Caco-2 (cell line): ENCODE measurements at regions not wholly inside any gene's neighbourhood (a gene's known extent, or its start where the extent isn't known, plus 50 kb on each side); places are given as distances from the start of the nearest gene placed in this dataset.

Experiments used
- BruUV-seq: library from RNA; stranded (reverse); fragments of 400-500 nt; replicated peaks from 2 replicates; lab custom pipeline; 2021; lab: Mats Ljungman, UMichigan
- CTCF ChIA-PET: fragments of 300-600 bp; sonication (Branson Sonifier 250); formaldehyde crosslinking; loops from one replicate; lab custom pipeline; 2022; ENCODE audit warnings: antibody characterized with exemption; lab: Charles Lee
- POLR2A ChIA-PET: fragments of 300-600 bp; sonication (Branson Sonifier 250); formaldehyde crosslinking; loops from one replicate; lab custom pipeline; 2022; ENCODE audit warnings: antibody characterized with exemption; lab: Charles Lee
- DNase-seq, 2 experiments: peaks; one replicate each; pipeline versions ENCODE4 v3.0.0 to v3.0.0-alpha.2; 2020 to 2022
- H3K27me3 ChIP-seq: replicated peaks from 2 replicates; pipeline ENCODE4 v1.6.0; 2011; ENCODE audit warnings: low read length; ENCODE audit not compliant: control insufficient read depth, insufficient read depth
- H3K36me3 ChIP-seq: 2 replicates; pipeline ENCODE4 v1.5.1; 2011; ENCODE audit warnings: low read length; ENCODE audit not compliant: control insufficient read depth, insufficient read depth
- H3K4me1 ChIP-seq: fragments of 250-450 bp; sonication (Bioruptor Pico); 2 replicates; pipeline ENCODE4 v1.5.1; 2020; ENCODE audit warnings: mild to moderate bottlenecking
- H3K4me3 ChIP-seq: 2 replicates; pipeline ENCODE4 v1.5.1; 2011; ENCODE audit warnings: low read depth, mild to moderate bottlenecking, control low read depth, low read length
- H3K9me3 ChIP-seq: fragments of 250-450 bp; sonication (Bioruptor Pico); 2 replicates; pipeline ENCODE4 v1.5.1; 2020; ENCODE audit warnings: mild to moderate bottlenecking, moderate library complexity
- H3K27ac Mint-ChIP-seq: one replicate; pipeline ENCODE4 v1.8.0; 2022; ENCODE audit warnings: mixed read lengths; ENCODE audit not compliant: unreplicated experiment
- H3K27me3 Mint-ChIP-seq: one replicate; pipeline ENCODE4 v1.8.0; 2022; ENCODE audit warnings: mixed read lengths; ENCODE audit not compliant: insufficient read depth, unreplicated experiment
- H3K36me3 Mint-ChIP-seq: one replicate; pipeline ENCODE4 v1.8.0; 2022; ENCODE audit warnings: mild to moderate bottlenecking, mixed read lengths; ENCODE audit not compliant: insufficient read depth, unreplicated experiment
- H3K4me1 Mint-ChIP-seq: one replicate; pipeline ENCODE4 v1.8.0; 2022; ENCODE audit warnings: low read depth, mixed read lengths; ENCODE audit not compliant: unreplicated experiment
- H3K4me3 Mint-ChIP-seq: one replicate; pipeline ENCODE4 v1.8.0; 2022; ENCODE audit warnings: mild to moderate bottlenecking, moderate library complexity, mixed read lengths; ENCODE audit not compliant: unreplicated experiment
- H3K9me3 Mint-ChIP-seq: one replicate; pipeline ENCODE4 v1.8.0; 2022; ENCODE audit warnings: mixed read lengths; ENCODE audit not compliant: unreplicated experiment
- intact Hi-C: fragments of 100-400 bp; cut with micrococcal nuclease; formaldehyde crosslinking; loops from one replicate; pipeline ENCODE4 v1.10.0; 2022; ENCODE audit not compliant: unreplicated experiment
- TF ChIP-seq, protein P1 (sequence below), 2 experiments: fragments of 200-600 bp in 1 of 2; IDR thresholded peaks; 1 replicate in 1 of 2; 2 replicates in 1 of 2; pipeline versions ENCODE4 v1.5.1 to v1.8.0; 2011 to 2022; ENCODE audit warnings: antibody characterized with exemption in 1 of 2, control low read depth in 1 of 2, inconsistent platforms in 1 of 2, low read depth in 1 of 2, low read length in 1 of 2, mild to moderate bottlenecking in 1 of 2, moderate library complexity in 1 of 2; ENCODE audit not compliant: insufficient read depth in 1 of 2, severe bottlenecking in 1 of 2, unreplicated experiment in 1 of 2

DNA sequence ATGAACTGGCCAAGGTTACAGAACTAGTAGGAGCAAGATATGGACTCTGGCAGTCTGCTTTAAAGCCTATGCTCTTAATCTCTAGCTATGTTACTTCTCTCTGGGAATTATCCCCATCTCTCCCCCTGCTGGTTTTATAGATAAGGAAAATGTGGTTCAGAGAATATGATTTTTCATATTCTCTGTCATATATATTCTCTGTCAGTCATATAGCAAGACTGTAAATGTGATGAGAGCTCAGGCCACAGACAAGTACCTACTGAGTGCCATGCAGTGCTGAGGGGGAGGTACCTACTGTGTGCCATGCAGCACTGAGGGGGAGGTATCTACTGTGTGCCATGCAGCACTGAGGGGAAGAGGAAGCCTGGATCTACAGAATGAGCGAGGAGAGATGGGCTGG lies 220.3 kb upstream of the FGGY start:
- H3K4me1 ChIP-seq, result no peaks in the 10 kb centered on the region
- POLR2A ChIA-PET, result no interaction called here
- Mint-ChIP-seq H3K36me3 (no peaks in the 10 kb centered on the region), H3K9me3 (no peaks in the 10 kb centered on the region), H3K4me3 (no peak overlapping the region), H3K27ac (no peak overlapping the region), H3K27me3 (no peaks in the 10 kb centered on the region), H3K4me1 (peaks cover 17% of the 10 kb centered on the region)
- CTCF ChIA-PET, result interaction anchor here (0.6 kb wide), 1 partner anchor 60 kb away, joined by 3 read pairs; no protein-coding TSS in a partner anchor
- H3K27me3 ChIP-seq, result no peaks in the 10 kb centered on the region
- no peaks in the 10 kb centered on the region for H3K9me3 ChIP-seq
- no TSS peak for BruUV-seq
- no peak for DNase-seq
- H3K36me3 ChIP-seq, result no peaks in the 10 kb centered on the region
- TF ChIP-seq, protein P1, sequence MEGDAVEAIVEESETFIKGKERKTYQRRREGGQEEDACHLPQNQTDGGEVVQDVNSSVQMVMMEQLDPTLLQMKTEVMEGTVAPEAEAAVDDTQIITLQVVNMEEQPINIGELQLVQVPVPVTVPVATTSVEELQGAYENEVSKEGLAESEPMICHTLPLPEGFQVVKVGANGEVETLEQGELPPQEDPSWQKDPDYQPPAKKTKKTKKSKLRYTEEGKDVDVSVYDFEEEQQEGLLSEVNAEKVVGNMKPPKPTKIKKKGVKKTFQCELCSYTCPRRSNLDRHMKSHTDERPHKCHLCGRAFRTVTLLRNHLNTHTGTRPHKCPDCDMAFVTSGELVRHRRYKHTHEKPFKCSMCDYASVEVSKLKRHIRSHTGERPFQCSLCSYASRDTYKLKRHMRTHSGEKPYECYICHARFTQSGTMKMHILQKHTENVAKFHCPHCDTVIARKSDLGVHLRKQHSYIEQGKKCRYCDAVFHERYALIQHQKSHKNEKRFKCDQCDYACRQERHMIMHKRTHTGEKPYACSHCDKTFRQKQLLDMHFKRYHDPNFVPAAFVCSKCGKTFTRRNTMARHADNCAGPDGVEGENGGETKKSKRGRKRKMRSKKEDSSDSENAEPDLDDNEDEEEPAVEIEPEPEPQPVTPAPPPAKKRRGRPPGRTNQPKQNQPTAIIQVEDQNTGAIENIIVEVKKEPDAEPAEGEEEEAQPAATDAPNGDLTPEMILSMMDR (IDR thresholded peaks at IDR 0.05; ENCODE audit: insufficient read depth in 1 of 2, low read depth in 1 of 2, low read length in 1 of 2, severe bottlenecking in 1 of 2, unreplicated experiment in 1 of 2), result no peak
- H3K4me3 ChIP-seq, result no peak overlapping the region
- intact Hi-C loops, result no loop called here

DNA sequence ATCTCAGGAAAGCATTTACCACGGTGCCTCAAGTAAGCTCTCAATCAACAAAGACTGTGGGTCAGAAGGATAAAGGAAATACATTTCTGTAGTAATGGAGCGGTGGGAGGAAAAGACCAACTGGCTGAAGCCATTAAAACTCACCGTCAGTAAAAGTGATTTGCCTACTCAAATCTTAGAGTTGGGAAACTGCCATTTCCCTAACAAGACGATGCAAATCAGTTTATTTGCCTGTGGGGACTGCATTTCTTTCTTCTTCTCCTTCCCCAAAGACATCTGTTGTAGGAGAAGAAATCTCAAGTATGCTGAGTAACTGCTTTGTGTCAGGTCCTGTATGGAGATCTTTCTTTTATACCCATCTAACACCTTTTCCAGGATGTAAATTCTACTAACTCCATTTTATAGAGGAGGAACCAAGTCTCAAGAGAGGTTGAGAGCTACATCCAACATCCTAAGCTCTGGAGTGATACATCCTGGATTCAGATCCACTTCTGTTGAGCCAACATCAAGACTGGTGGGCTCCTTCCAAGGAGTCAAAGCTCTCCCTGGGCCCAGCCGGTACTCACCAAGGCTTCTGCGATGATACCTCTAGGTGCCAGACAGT lies 219.3 kb upstream of the FGGY start:
- peaks cover 11% of the 10 kb centered on the region for H3K4me1 Mint-ChIP-seq
- no peaks in the 10 kb centered on the region for H3K4me1 ChIP-seq
- no peaks in the 10 kb centered on the region for H3K36me3 Mint-ChIP-seq
- no peaks in the 10 kb centered on the region for H3K9me3 ChIP-seq
- no peak overlapping the region for H3K4me3 Mint-ChIP-seq
- no peaks in the 10 kb centered on the region for H3K27me3 ChIP-seq
- no peaks in the 10 kb centered on the region for H3K27me3 Mint-ChIP-seq
- TF ChIP-seq, protein P1 (IDR thresholded peaks at IDR 0.05; ENCODE audit: insufficient read depth in 1 of 2, low read depth in 1 of 2, low read length in 1 of 2, severe bottlenecking in 1 of 2, unreplicated experiment in 1 of 2), result no peak
- no peak overlapping the region for H3K27ac Mint-ChIP-seq
- POLR2A ChIA-PET, result no interaction called here
- no TSS peak for BruUV-seq
- no peaks in the 10 kb centered on the region for H3K9me3 Mint-ChIP-seq
- CTCF ChIA-PET, result no interaction called here
- no peak overlapping the region for H3K4me3 ChIP-seq
- no peaks in the 10 kb centered on the region for H3K36me3 ChIP-seq
- DNase-seq, result no peak
- intact Hi-C loops, result no loop called here

DNA sequence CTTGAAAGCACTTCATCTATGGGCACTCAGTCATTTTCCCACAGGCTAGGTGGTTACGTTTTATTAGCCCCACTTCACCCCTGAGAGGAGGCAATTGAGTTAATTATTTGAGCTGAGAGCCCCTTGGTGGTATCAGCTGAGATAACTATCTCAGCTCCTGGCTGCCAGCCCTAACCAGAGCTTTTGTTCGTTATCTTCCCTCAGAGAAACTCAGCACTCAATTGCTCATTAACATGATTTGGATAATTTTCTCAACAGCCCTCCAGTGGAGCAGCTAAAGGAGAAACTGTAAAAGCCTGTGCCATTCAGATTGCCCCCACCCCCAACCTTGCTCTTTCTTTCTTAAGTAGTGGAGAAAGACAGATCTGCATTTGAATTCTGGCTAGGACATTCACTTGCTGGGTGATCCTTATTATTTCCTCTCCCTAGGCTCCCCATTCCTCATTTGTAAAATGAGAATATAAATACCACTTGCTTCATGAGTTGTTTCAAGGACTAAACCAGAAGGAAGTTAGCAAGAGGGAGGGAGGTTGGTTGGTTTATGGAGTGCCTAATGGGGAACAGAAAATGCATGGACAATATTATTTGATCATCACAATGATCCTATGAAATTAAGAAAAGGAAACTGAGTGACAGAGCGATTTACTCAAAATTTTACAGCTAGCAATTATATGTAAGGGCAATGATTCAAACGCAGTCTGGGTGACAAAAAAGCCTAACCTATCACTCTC lies 218.7 kb upstream of the FGGY start:
- Histone ChIP-seq H3K36me3 (no peaks in the 10 kb centered on the region), H3K9me3 (no peaks in the 10 kb centered on the region), H3K4me3 (no peak overlapping the region), H3K4me1 (no peaks in the 10 kb centered on the region), H3K27me3 (no peaks in the 10 kb centered on the region)
- no peak for DNase-seq
- no TSS peak for BruUV-seq
- Mint-ChIP-seq H3K27me3 (no peaks in the 10 kb centered on the region), H3K9me3 (no peaks in the 10 kb centered on the region), H3K27ac (no peak overlapping the region), H3K4me3 (no peak overlapping the region), H3K4me1 (peaks cover 11% of the 10 kb centered on the region), H3K36me3 (no peaks in the 10 kb centered on the region)
- CTCF ChIA-PET, result no interaction called here
- intact Hi-C loops, result no loop called here
- POLR2A ChIA-PET, result no interaction called here
- TF ChIP-seq, protein P1 (IDR thresholded peaks at IDR 0.05; ENCODE audit: insufficient read depth in 1 of 2, low read depth in 1 of 2, low read length in 1 of 2, severe bottlenecking in 1 of 2, unreplicated experiment in 1 of 2), result no peak
